ENCODE measurements at regions not wholly inside any gene's neighbourhood (a gene's known extent, or its start where the extent isn't known, plus 50 kb on each side); places are given as distances from the start of the nearest gene placed in this dataset.
"Not testable (repeated sequence)": the region's sequence is repeated elsewhere in the genome, so short reads cannot be mapped to it uniquely, and the experiment has no call there.

- TF ChIP-seq MYC, CTCF (IDR thresholded peaks at IDR 0.05; ENCODE audit: low read depth, low read length): not testable (repeated sequence)
Measured at GRCh38 chr3:72064727-72065126, 279.8 kb upstream of the PROK2 start.
